H4 (cell line): ENCODE measurements at regions not wholly inside any gene's neighbourhood (a gene's known extent, or its start where the extent isn't known, plus 50 kb on each side); places are given as distances from the start of the nearest gene placed in this dataset.
"Not testable (repeated sequence)": the region's sequence is repeated elsewhere in the genome, so short reads cannot be mapped to it uniquely, and the experiment has no call there.

Source experiments
- DNase-seq: peaks from one replicate; pipeline ENCODE4 v3.0.0-alpha.2; 2015; ENCODE audit warnings: low spot score

DNA sequence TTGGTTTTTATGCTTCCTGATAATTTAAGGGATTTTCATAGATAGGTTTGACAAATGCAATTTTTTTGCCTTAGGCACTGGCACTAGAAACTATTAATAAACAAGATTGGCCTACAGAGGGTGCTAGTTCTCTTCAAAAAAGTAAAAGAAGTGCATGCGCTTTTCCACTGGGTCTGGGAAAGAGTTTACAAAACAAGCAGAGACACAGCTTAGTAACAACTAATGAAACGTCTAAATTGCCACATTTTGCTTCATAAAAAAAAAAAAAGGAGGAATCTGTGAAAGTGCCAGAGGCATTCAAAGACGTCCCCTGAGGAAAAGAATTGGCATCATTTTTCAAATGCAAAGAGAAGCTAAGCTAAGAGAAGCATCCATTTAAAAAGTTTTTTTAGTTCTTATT is 58.3 kb upstream of the EEA1 start:
- DNase-seq: peak; percentile 59

DNA sequence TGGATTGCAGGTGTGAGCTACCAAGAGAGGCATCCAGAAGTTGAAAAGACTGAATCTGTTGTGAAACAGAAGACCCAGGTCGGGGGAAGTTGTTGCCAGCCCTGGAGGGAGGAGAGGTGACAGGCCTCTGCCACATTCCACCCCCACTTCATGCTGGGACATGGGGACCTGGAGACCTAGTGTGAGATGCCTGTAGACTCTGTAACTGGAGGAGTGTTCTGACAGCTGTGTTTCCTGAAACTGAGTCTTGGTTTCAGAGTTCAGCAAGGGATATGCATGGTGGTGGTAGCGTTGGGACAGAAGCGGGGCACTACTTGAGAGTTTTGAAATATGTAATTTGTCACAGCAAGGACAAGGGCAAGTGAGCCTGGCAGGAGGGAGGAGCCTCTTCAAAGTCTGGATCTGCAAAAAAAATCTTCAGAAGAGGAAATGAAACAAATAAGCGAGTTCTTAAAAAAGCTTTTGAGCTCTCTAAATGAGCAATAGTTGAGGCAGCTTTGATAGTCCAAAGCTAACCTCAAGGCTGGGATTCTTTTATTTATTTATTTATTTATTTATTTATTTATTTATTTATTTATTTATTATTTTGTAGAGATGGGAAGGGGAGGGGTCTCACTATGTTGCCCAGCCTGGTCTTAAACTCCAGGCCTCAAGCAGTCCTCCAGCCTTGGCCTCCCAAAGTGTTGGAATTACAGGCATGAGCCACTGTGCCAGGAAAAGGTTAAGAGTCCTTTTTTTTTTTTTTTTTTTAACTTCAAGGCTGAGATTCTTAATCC is 58.9 kb upstream of the EEA1 start:
- DNase-seq: no peak

GRCh38 chr12:92988622-92989130 is 59.6 kb upstream of the EEA1 start:
- DNase-seq: no peak

DNA sequence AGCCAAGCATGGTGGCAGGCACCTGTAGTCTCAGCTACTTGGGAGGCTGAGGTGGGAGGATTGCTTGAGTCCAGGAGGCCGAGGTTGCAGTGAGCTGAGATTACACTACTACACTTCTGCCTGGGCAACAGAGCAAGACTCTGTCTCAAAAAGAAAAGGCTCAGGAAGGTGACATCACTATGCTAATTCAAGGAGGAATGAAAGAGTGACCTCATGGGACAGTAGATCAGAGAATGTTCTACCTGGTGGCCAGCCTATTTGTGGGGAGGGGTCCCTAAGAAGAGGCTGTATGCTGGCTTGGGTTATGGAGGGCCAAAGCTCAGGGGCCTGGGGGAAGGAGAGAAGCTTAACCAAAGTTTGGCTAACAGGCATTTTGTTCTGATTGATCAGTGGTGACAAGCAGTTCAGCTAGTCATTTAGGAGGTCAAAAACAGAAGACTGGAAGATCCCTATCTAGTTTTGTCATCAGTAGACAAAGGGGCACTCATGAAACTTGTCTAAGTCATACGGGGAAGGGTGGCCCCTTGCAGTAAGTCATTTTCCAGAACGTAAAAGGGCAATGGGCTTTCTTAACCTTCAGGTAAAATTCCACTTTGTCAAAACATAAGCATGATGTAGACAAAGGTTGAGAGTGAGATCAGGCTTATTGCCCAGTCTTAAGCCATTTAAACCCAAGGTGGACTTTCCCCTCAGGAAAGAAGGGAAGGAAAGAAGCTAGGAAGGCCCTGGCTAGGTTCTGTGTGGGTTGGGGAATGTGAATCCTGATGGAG is 60.8 kb upstream of the EEA1 start:
- no peak for DNase-seq

DNA sequence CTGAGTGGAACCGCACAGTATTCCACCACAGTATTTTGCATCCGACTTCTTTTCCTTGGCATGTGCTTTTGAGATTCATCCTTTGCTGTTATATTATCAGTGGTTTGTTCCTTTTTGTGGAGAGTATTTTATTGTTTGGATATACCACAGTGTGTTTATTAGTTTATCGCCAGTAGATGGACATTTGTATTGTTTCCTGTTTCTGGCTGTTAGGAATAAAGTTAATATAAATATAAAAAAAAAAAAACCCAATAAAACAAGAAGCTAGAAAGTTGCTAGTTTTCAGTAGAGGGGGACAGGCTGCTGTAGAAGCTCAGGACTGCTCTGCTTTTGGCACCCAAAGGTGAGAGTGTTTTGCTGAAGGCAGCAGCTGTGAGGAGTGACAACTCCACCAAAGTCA is 62.0 kb upstream of the EEA1 start:
- DNase-seq: no peak

- DNase-seq: no peak
Measured at GRCh38 chr12:92992041-92992440, 62.9 kb upstream of the EEA1 start.

DNA sequence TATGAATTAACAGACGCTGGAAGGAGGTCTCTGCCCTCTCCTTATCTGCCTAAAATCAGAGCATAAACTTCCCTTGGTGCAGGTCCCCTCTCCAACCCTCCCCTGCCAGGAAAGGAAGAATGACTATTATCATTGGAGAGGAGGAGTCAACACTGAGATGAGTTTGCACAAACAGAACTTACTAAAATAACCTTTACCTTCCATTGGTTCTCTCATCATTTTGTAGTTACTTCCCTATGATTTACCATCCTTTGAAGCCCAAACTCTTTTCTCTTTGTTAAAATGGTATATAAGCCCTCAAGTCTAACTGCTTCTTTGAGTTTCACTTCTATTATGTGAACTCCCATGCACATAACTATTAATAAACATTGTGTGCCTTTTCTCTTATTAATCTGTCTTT is 64.2 kb upstream of the EEA1 start:
- DNase-seq: no peak

GRCh38 chr12:92995258-92995903 is 66.3 kb upstream of the EEA1 start:
- DNase-seq: no peak

DNA sequence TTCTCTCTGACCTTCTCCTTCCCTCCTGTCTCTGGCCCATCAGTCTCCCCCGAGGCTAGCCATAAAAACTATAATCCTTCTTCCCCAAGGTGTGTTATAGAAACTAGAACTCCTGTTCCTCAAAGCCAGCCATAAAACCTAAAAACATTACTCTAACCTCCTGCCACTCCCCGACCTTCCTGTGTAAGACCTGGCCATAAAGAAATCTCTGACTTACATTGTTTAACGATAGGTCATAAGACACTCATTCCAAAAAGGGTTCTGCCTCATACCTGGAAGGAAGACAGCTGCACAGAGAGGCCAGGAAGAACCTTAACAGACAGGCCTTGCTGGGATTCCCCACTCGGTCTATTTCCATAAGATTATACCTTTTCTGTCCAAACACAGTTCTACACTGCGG is 70.9 kb upstream of the EEA1 start:
- no peak for DNase-seq

GRCh38 chr12:93001407-93001806 is 72.3 kb upstream of the EEA1 start:
- DNase-seq: no peak

DNA sequence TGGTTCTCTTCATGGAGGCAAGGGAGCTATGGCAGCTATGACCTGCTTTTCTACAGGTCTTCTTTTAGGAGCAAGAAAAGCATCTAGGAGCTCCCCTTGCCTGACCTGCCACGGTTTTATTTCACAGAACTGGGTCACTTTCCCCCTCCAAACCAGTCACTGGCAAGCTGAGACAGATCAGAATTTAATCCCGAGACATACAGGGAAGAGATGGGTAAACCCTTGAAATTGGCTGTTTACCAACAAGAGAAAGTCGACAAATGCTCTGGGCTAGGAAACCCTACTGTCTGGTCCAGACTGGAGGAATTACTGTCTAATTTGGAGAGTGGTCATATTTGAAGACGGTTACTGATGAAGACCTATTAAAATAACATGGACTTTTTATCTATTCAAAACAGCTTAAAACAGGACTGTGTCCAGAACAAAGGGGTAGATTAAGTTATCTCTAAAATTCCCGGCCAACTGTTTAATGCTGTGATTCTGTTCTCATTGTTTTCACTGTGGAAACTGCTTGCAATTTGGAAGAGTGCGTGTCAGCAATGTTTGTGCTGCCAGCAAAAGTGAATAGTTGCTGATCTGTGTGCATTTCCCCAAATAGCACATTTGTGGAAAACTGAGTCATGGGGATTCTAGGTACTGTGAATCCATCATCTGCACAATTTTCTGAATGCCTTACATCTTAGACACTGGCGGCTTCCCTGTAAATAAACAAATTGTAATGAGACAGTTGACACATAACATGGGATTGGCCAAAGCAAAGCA is 73.4 kb upstream of the EEA1 start:
- DNase-seq: peak; percentile 10

DNA sequence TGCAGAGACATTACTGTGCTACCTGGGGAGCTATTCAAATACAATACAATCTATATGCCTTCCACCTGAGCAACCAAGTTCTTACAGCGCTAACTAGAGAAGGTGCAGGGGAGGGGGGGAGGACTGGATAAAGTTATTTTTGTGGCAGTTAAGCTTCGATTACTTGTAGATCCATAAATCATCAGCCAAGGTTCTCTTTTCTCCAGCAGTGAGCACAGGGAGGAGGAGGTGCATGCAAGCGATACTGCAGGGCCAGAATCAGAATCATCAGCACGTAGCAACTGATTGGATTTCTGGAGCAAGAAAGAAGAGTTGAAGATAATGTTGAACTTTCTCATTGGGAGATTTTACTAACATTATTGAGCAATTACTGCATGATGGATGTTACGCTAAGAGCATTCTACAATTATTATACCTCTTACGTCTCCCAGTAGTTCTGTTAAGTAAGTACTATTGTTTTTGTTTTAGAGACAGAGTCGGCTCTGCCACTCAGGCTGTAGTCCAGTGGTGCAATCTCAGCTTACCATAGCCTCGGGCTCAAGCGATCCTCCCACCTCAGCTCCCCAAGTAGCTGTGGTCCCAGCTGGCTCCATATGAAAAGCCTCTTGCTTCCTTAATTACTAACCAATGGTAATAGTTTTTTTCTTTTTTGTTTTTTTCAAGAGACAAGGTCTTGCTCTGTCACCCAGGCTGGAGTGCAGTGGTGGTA is 74.6 kb upstream of the EEA1 start:
- DNase-seq: no peak

DNA sequence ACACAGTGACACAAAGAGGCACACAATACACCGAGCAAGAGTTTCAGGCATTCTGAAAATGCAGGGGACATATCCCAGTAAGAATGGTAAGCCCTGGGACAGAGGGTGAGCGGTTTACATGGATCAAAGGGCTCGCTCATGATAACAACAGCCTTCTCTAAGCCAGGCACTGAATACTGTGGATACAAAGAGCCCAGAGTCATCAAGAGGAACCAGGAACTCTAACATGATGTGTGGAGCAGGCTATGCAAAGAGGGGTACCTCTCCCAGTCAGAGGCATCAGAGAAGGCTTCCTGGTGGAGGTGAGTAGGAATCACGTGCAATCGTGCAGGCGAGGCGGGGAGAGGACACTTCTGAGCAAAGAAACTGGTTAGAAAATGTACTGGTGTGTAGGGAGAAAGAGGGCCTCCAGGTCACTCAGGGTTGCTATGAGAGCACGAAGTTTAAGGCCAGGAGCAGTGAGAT is 76.9 kb upstream of the EEA1 start:
- no peak for DNase-seq

DNA sequence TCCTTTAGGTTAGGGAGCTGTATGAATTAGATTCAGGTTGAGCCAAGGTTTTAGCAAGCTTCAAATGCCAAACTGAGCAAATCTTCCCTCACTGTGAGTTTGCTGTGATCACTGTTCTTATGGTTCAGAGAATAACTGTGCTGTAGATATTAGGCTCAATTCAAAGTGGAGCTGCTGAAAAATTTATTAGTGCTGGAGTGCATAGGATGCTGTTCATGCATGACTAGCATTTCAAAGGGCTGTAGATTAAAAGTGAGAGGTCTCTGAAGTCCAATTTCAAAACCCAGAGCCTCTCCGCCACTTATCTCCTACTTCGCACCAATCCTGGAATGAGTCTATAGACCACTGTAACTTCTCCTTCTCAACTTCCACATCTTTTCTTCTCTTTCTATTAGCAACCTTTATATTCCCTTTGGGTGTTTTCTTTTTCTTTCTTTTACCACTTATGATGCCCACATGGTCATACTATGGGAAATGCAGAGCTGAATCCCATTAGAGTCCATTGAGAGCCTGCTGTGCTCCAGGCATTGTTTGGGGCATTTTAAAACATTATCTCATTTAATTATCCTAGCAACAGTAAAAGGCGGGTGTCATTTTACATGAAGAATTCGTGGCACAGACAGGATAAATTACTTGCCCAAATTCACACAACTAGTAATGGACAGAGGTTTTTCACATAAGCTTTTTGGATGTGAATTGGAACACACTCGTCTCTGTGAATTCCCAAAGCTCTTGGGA is 77.5 kb upstream of the EEA1 start:
- DNase-seq: no peak

DNA sequence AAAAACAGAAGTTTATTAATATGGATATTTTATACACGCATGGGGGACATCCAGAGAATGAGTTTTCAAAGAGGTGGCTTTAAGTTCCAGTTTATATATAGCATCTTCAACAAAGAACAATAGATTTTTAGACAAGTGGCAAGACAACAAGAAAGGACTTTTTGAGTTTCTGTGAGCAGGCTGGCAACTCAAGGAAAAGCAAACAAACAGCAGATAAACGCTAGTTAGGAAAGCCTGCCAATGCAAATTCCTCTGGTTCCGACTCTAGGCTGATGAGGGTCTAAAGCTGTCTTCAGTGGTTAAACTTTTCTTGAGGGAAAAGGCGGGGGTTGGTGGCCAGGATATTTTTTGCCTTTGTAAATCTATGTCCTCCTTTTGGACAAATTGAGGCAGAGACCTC is 78.4 kb upstream of the EEA1 start:
- no peak for DNase-seq

- no peak for DNase-seq
Measured at GRCh38 chr12:93008044-93008778, 79.1 kb upstream of the EEA1 start.

- not testable (repeated sequence) for DNase-seq
Measured at GRCh38 chr12:93008880-93009279, 79.8 kb upstream of the EEA1 start.

GRCh38 chr12:93009533-93009932 is 80.4 kb upstream of the EEA1 start:
- no peak for DNase-seq

DNA sequence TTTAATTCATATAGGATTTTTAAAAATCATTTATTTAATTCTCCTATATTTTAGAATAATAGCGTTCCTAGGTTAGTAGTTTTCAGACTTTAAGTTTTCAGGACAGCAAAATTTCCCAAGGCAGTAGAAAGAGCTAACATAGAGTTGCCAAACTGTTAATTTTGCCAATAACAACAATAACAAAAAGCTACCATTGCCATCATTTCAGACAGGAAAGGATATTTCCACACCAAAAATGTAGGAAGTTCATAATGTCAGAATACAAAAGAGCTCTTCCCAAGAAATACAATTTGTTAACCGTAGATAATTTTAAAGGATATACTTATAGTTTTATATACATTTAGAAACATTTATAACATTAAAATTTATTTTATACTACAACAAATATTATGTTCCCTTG is 81.4 kb upstream of the EEA1 start:
- no peak for DNase-seq

GRCh38 chr12:93011100-93011499 is 82.0 kb upstream of the EEA1 start:
- DNase-seq: no peak
